Neural progenitor cell (in vitro differentiated cells): ENCODE measurements at regions not wholly inside any gene's neighbourhood (a gene's known extent, or its start where the extent isn't known, plus 50 kb on each side); places are given as distances from the start of the nearest gene placed in this dataset.

ENCODE experiments used
- DNase-seq: peaks from one replicate; pipeline ENCODE4 v3.0.0-alpha.2; 2016; ENCODE audit warnings: low spot score
- H2AFZ ChIP-seq: fragments of 200-600 bp; sonication (generic); replicated peaks from 2 replicates; pipeline ENCODE4 v1.6.1; 2016; ENCODE audit warnings: antibody characterized with exemption
- H3F3A ChIP-seq: fragments of 200-600 bp; sonication (generic); 2 replicates; pipeline ENCODE4 v1.6.1; 2016; ENCODE audit warnings: antibody characterized with exemption, low read depth
- H3K27ac ChIP-seq: fragments of 200-600 bp; sonication (generic); 2 replicates; pipeline ENCODE4 v1.5.1; 2016; ENCODE audit warnings: mild to moderate bottlenecking
- H3K27me3 ChIP-seq: fragments of 200-600 bp; sonication (generic); 2 replicates; pipeline ENCODE4 v1.6.1; 2016; ENCODE audit warnings: mild to moderate bottlenecking, moderate library complexity
- H3K36me3 ChIP-seq: fragments of 200-600 bp; sonication (generic); 2 replicates; pipeline ENCODE4 v1.5.1; 2016
- H3K4me1 ChIP-seq: fragments of 200-600 bp; sonication (generic); 2 replicates; pipeline ENCODE4 v1.6.1; 2016; ENCODE audit warnings: mixed run types
- H3K4me2 ChIP-seq: fragments of 200-600 bp; sonication (generic); 2 replicates; pipeline ENCODE4 v1.6.1; 2016
- H3K4me3 ChIP-seq: fragments of 200-600 bp; sonication (generic); 2 replicates; pipeline ENCODE4 v1.5.1; 2016
- H3K79me2 ChIP-seq: fragments of 200-600 bp; sonication (generic); 2 replicates; pipeline ENCODE4 v1.6.1; 2016; ENCODE audit warnings: low read depth
- H3K9ac ChIP-seq: fragments of 200-600 bp; sonication (generic); 2 replicates; pipeline ENCODE4 v1.6.1; 2016
- H3K9me3 ChIP-seq: fragments of 200-600 bp; sonication (generic); 2 replicates; pipeline ENCODE4 v1.5.1; 2016; ENCODE audit warnings: low read depth
- H4K20me1 ChIP-seq: fragments of 200-600 bp; sonication (generic); 2 replicates; pipeline ENCODE4 v1.6.1; 2016; ENCODE audit warnings: low read depth
- H3K27ac Mint-ChIP-seq: 3 replicates; pipeline ENCODE4 v1.8.0; 2021; ENCODE audit warnings: mixed read lengths
- H3K27me3 Mint-ChIP-seq: 2 replicates; pipeline ENCODE4 v1.8.0; 2022; ENCODE audit warnings: low read depth, mild to moderate bottlenecking, inconsistent platforms, moderate library complexity, mixed read lengths; ENCODE audit not compliant: insufficient read depth
- H3K36me3 Mint-ChIP-seq: 3 replicates; pipeline ENCODE4 v1.8.0; 2021; ENCODE audit warnings: mixed read lengths
- H3K4me1 Mint-ChIP-seq: 3 replicates; pipeline ENCODE4 v1.8.0; 2021; ENCODE audit warnings: mixed read lengths
- H3K4me3 Mint-ChIP-seq: 3 replicates; pipeline ENCODE4 v1.8.0; 2021; ENCODE audit warnings: mild to moderate bottlenecking, moderate library complexity, mixed read lengths
- H3K9me3 Mint-ChIP-seq: 3 replicates; pipeline ENCODE4 v1.8.0; 2020; ENCODE audit warnings: mixed read lengths
- CTCF ChIP-seq: fragments of 200-600 bp; sonication (generic); IDR thresholded peaks from 2 replicates; pipeline ENCODE4 v1.5.1; 2017; ENCODE audit warnings: antibody characterized with exemption, mild to moderate bottlenecking
- EZH2 ChIP-seq: fragments of 200-600 bp; sonication (generic); IDR thresholded peaks from 2 replicates; pipeline ENCODE4 v1.6.1; 2017; ENCODE audit warnings: antibody characterized with exemption, mild to moderate bottlenecking, moderate library complexity
- EZH2phosphoT487 ChIP-seq: fragments of 200-600 bp; sonication (generic); IDR thresholded peaks from 2 replicates; pipeline ENCODE4 v1.6.1; 2017; ENCODE audit warnings: antibody characterized with exemption

- H2AFZ ChIP-seq, result no peak overlapping the region
- H3F3A ChIP-seq, result no peaks in the 10 kb centered on the region
- H3K79me2 ChIP-seq, result no peaks in the 10 kb centered on the region
- Mint-ChIP-seq H3K27me3 (peaks cover 2% of the 10 kb centered on the region), H3K4me1 (no peaks in the 10 kb centered on the region), H3K9me3 (peaks cover 5% of the 10 kb centered on the region), H3K4me3 (no peak overlapping the region), H3K27ac (no peak overlapping the region), H3K36me3 (no peaks in the 10 kb centered on the region)
- H4K20me1 ChIP-seq, result no peaks in the 10 kb centered on the region
- TF ChIP-seq EZH2phosphoT487, result no peak
- TF ChIP-seq EZH2, result no peak
- no peak for TF ChIP-seq CTCF
- no peak overlapping the region for H3K9ac ChIP-seq
- no peaks in the 10 kb centered on the region for H3K9me3 ChIP-seq
- H3K4me2 ChIP-seq, result no peak overlapping the region
- no peaks in the 10 kb centered on the region for H3K36me3 ChIP-seq
- no peak overlapping the region for H3K27ac ChIP-seq
- H3K4me3 ChIP-seq, result no peak overlapping the region
- no peaks in the 10 kb centered on the region for H3K27me3 ChIP-seq
- DNase-seq, result no peak
- peaks cover under 1% of the 10 kb centered on the region for H3K4me1 ChIP-seq
Measured at GRCh38 chr1:79737193-79737592, 730.7 kb upstream of the ADGRL4 start.

GRCh38 chr1:79732950-79733349 lies 726.4 kb upstream of the ADGRL4 start:
- Mint-ChIP-seq H3K27ac (no peak overlapping the region), H3K27me3 (peaks cover 2% of the 10 kb centered on the region), H3K4me1 (peaks cover 4% of the 10 kb centered on the region), H3K36me3 (no peaks in the 10 kb centered on the region), H3K4me3 (no peak overlapping the region), H3K9me3 (peaks cover 5% of the 10 kb centered on the region)
- Histone ChIP-seq H3K4me1 (peaks cover 6% of the 10 kb centered on the region), H3K9ac (no peak overlapping the region), H3K27me3 (no peaks in the 10 kb centered on the region), H4K20me1 (no peaks in the 10 kb centered on the region), H3K36me3 (no peaks in the 10 kb centered on the region), H3K4me3 (no peak overlapping the region), H3K27ac (no peak overlapping the region), H3K9me3 (no peaks in the 10 kb centered on the region), H3F3A (no peaks in the 10 kb centered on the region), H3K79me2 (no peaks in the 10 kb centered on the region), H3K4me2 (no peak overlapping the region), H2AFZ (no peak overlapping the region)
- TF ChIP-seq EZH2phosphoT487 (no peak), EZH2 (no peak), CTCF (no peak)
- no peak for DNase-seq

- Mint-ChIP-seq H3K4me3 (no peak overlapping the region), H3K4me1 (peaks cover 5% of the 10 kb centered on the region), H3K9me3 (no peaks in the 10 kb centered on the region), H3K27me3 (no peaks in the 10 kb centered on the region), H3K27ac (no peak overlapping the region), H3K36me3 (no peaks in the 10 kb centered on the region)
- H3K9ac ChIP-seq, result no peak overlapping the region
- H3K36me3 ChIP-seq, result no peaks in the 10 kb centered on the region
- H3K4me1 ChIP-seq, result peaks cover 3% of the 10 kb centered on the region
- H3F3A ChIP-seq, result no peaks in the 10 kb centered on the region
- DNase-seq, result no peak
- H3K27me3 ChIP-seq, result no peaks in the 10 kb centered on the region
- no peaks in the 10 kb centered on the region for H4K20me1 ChIP-seq
- H3K79me2 ChIP-seq, result no peaks in the 10 kb centered on the region
- peak overlapping the region; percentile 12 for H2AFZ ChIP-seq
- H3K9me3 ChIP-seq, result no peaks in the 10 kb centered on the region
- no peak overlapping the region for H3K4me3 ChIP-seq
- no peak overlapping the region for H3K4me2 ChIP-seq
- no peak for TF ChIP-seq EZH2
- no peak overlapping the region for H3K27ac ChIP-seq
Measured at GRCh38 chr1:79726911-79727310, 720.4 kb upstream of the ADGRL4 start.

- H3K4me3 Mint-ChIP-seq, result no peak overlapping the region
Measured at GRCh38 chr1:79726321-79726720, 719.8 kb upstream of the ADGRL4 start.

More at GRCh38 chr1:79726321-79726720, 719.8 kb upstream of the ADGRL4 start:
- no peak overlapping the region for H3K4me2 ChIP-seq
- H3K9me3 ChIP-seq, result no peaks in the 10 kb centered on the region
- Mint-ChIP-seq H3K9me3 (no peaks in the 10 kb centered on the region), H3K27me3 (no peaks in the 10 kb centered on the region), H3K36me3 (no peaks in the 10 kb centered on the region), H3K4me1 (peaks cover 2% of the 10 kb centered on the region), H3K27ac (no peak overlapping the region)
- H3K9ac ChIP-seq, result no peak overlapping the region
- peak overlapping the region; percentile 12 for H2AFZ ChIP-seq
- no peak for TF ChIP-seq CTCF
- TF ChIP-seq EZH2, result no peak
- no peak for TF ChIP-seq EZH2phosphoT487
- H3K4me1 ChIP-seq, result no peaks in the 10 kb centered on the region
- H3K36me3 ChIP-seq, result no peaks in the 10 kb centered on the region
- no peak overlapping the region for H3K4me3 ChIP-seq
- no peaks in the 10 kb centered on the region for H3K27me3 ChIP-seq
- H3K79me2 ChIP-seq, result no peaks in the 10 kb centered on the region
- H4K20me1 ChIP-seq, result no peaks in the 10 kb centered on the region
- DNase-seq, result no peak
- H3K27ac ChIP-seq, result no peak overlapping the region
- no peaks in the 10 kb centered on the region for H3F3A ChIP-seq
